Nephron progenitor cell (in vitro differentiated cells): ENCODE measurements at regions not wholly inside any gene's neighbourhood (a gene's known extent, or its start where the extent isn't known, plus 50 kb on each side); places are given as distances from the start of the nearest gene placed in this dataset.

ENCODE experiments used
- DNase-seq: peaks from one replicate; pipeline ENCODE4 v3.0.0; 2021
- H3K27ac Mint-ChIP-seq: 2 replicates; pipeline ENCODE4 v1.8.0; 2021; ENCODE audit warnings: mild to moderate bottlenecking, moderate library complexity, mixed read lengths
- H3K27me3 Mint-ChIP-seq: 2 replicates; pipeline ENCODE4 v1.8.0; 2021; ENCODE audit warnings: mild to moderate bottlenecking, low read depth, mixed read lengths; ENCODE audit not compliant: poor library complexity
- H3K36me3 Mint-ChIP-seq: 2 replicates; pipeline ENCODE4 v1.8.0; 2021; ENCODE audit warnings: low read depth, mixed read lengths
- H3K4me1 Mint-ChIP-seq: 2 replicates; pipeline ENCODE4 v1.8.0; 2021; ENCODE audit warnings: mixed read lengths
- H3K4me3 Mint-ChIP-seq: 2 replicates; pipeline ENCODE4 v1.8.0; 2021; ENCODE audit warnings: mild to moderate bottlenecking, moderate library complexity, mixed read lengths
- H3K9me3 Mint-ChIP-seq: 2 replicates; pipeline ENCODE4 v1.8.0; 2021; ENCODE audit warnings: mild to moderate bottlenecking, moderate library complexity, mixed read lengths
- CTCF ChIP-seq: fragments of 200-600 bp; sonication (generic); IDR thresholded peaks from 2 replicates; pipeline ENCODE4 v1.5.0; 2021; ENCODE audit warnings: antibody characterized with exemption

- Mint-ChIP-seq H3K4me3 (no peak overlapping the region), H3K27me3 (no peaks in the 10 kb centered on the region), H3K27ac (no peak overlapping the region), H3K9me3 (no peaks in the 10 kb centered on the region), H3K4me1 (peaks cover 12% of the 10 kb centered on the region), H3K36me3 (no peaks in the 10 kb centered on the region)
- TF ChIP-seq CTCF = no peak
- peak; percentile 6 for DNase-seq
Observed at GRCh38 chr3:62926494-62926893, 51.3 kb upstream of the CADPS start.

- DNase-seq = no peak
- Mint-ChIP-seq H3K9me3 (no peaks in the 10 kb centered on the region), H3K4me3 (no peak overlapping the region), H3K4me1 (peaks cover 7% of the 10 kb centered on the region), H3K36me3 (no peaks in the 10 kb centered on the region), H3K27ac (no peak overlapping the region), H3K27me3 (no peaks in the 10 kb centered on the region)
- TF ChIP-seq CTCF = no peak
Observed at GRCh38 chr3:62928256-62928655, 53.0 kb upstream of the CADPS start.

GRCh38 chr3:62929771-62930170 is 54.6 kb upstream of the CADPS start:
- no peak overlapping the region for H3K4me3 Mint-ChIP-seq
- H3K27ac Mint-ChIP-seq = no peak overlapping the region
- H3K27me3 Mint-ChIP-seq = no peaks in the 10 kb centered on the region
- DNase-seq = no peak
- H3K36me3 Mint-ChIP-seq = no peaks in the 10 kb centered on the region
- no peaks in the 10 kb centered on the region for H3K9me3 Mint-ChIP-seq
- TF ChIP-seq CTCF = no peak
- no peaks in the 10 kb centered on the region for H3K4me1 Mint-ChIP-seq

- no peaks in the 10 kb centered on the region for H3K27me3 Mint-ChIP-seq
Observed at GRCh38 chr3:62935793-62936192, 60.6 kb upstream of the CADPS start.

GRCh38 chr3:62936626-62937254 is 61.5 kb upstream of the CADPS start:
- no peak overlapping the region for H3K4me3 Mint-ChIP-seq
- H3K27ac Mint-ChIP-seq = no peak overlapping the region
- H3K27me3 Mint-ChIP-seq = no peaks in the 10 kb centered on the region
- no peak for DNase-seq
- peaks cover 20% of the 10 kb centered on the region for H3K9me3 Mint-ChIP-seq
- H3K4me1 Mint-ChIP-seq = peaks cover 26% of the 10 kb centered on the region
- no peak for TF ChIP-seq CTCF
- no peaks in the 10 kb centered on the region for H3K36me3 Mint-ChIP-seq

More at GRCh38 chr3:62935793-62936192, 60.6 kb upstream of the CADPS start:
- no peaks in the 10 kb centered on the region for H3K36me3 Mint-ChIP-seq
- peaks cover 20% of the 10 kb centered on the region for H3K9me3 Mint-ChIP-seq
- DNase-seq = no peak
- no peak overlapping the region for H3K4me3 Mint-ChIP-seq
- peaks cover 16% of the 10 kb centered on the region for H3K4me1 Mint-ChIP-seq
- no peak overlapping the region for H3K27ac Mint-ChIP-seq
- TF ChIP-seq CTCF = no peak

GRCh38 chr3:62938583-62938982 is 63.4 kb upstream of the CADPS start:
- Mint-ChIP-seq H3K4me3 (no peak overlapping the region), H3K27me3 (no peaks in the 10 kb centered on the region), H3K36me3 (no peaks in the 10 kb centered on the region), H3K9me3 (peaks cover 20% of the 10 kb centered on the region), H3K4me1 (peaks cover 34% of the 10 kb centered on the region), H3K27ac (no peak overlapping the region)
- no peak for TF ChIP-seq CTCF
- no peak for DNase-seq
